ENCODE measurements at regions not wholly inside any gene's neighbourhood (a gene's known extent, or its start where the extent isn't known, plus 50 kb on each side); places are given as distances from the start of the nearest gene placed in this dataset.
"Not testable (repeated sequence)": the region's sequence is repeated elsewhere in the genome, so short reads cannot be mapped to it uniquely, and the experiment has no call there.

DNA sequence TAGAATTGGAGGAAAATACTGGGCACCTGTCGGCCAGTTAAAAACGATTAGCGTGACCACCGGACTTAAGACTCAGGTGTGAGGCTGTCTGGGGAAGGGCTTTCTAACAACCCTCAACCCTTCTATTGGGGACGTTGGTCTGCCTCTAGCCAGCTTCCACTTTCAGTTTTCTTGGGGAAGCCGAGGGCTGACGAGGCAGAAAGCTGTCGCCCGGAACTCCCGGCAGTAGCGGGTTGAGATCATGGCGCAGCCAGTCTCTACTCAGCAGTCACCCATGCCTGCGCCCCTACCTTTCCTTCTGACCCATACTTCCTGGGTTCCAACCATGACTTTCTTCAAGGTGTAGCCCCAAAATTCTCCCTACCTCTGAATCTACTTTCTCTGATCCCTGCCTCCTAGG lies 1424.1 kb downstream of the SLITRK1 start:
- no peak overlapping the region for H3K4me3 ChIP-seq
- TF ChIP-seq CTCF (IDR thresholded peaks at IDR 0.05) (no peak), EP300 (IDR thresholded peaks at IDR 0.05) (no peak)
- no peaks in the 10 kb centered on the region for H3K36me3 ChIP-seq
- no peaks in the 10 kb centered on the region for H3K9me3 ChIP-seq
- no peaks in the 10 kb centered on the region for H3K4me1 ChIP-seq
- no peaks in the 10 kb centered on the region for H3K27me3 ChIP-seq
- ATAC-seq (ENCODE audit: low FRiP score in 2 of 2), result no peak
- peak in 1 of 2 donors; percentile 25 for DNase-seq
- no peak overlapping the region for H3K27ac ChIP-seq
- 93 to 95% methylated on average over 13 of the region's 13 CpGs for WGBS, 2 donors

DNA sequence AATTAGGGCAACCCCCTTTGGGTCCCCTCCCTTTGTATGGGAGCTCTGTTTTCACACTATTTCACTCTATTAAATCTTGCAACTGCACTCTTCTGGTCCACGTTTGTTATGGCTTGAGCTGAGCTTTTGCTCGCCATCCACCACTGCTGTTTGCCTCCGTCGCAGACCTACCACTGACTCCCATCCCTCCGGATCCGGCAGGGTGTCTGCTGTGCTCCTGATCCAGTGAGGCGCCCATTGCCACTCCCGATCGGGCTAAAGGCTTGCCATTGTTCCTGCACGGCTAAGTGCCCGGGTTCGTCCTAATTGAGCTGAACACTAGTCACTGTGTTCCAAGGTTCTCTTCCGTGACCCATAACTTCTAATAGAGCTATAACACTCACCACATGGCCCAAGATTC lies 1424.7 kb downstream of the SLITRK1 start:
- H3K36me3 ChIP-seq; H3K4me3 ChIP-seq; H3K27ac ChIP-seq; H3K4me1 ChIP-seq; H3K9me3 ChIP-seq; ATAC-seq (ENCODE audit: low FRiP score in 2 of 2); H3K27me3 ChIP-seq: not testable (repeated sequence)
- DNase-seq, result peak in 1 of 2 donors; percentile 17
- 85 to 89% methylated on average over 12 to 13 of the region's 13 CpGs for WGBS, 2 donors

DNA sequence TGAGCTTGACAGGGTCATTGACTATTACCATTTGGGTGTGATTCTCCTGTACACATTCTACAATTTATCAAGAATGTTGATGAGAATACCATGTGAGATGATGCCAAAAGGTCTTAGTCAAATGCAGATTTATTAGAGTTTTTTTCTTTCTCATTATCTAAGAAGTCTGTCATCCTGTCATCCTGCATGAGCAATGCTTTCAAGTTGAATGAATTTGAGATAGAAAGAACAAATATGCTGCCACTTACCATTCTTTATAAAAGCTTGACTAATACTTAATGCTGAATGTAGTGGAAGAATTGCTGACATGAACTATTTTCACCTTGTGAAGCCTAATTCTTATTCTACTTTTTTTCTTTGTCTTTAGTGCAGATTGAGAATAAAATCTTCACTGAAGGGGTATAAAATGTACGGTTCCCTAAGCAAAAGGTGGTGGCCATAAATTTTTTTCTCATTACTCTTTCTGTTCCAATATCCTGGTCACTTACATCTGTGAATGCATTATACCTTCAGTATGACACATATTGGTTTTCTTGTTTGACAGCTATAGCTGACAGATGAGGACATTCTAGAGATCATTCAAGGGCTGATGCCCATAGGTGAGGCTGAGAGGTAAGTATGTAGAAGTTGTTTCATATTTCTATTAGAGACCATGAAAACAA lies 1434.7 kb downstream of the SLITRK1 start:
- no peak overlapping the region for H3K4me3 ChIP-seq
- ATAC-seq (ENCODE audit: low FRiP score in 2 of 2) (no peak), DNase-seq (no peak)
- H3K4me1 ChIP-seq, result no peaks in the 10 kb centered on the region
- TF ChIP-seq CTCF (IDR thresholded peaks at IDR 0.05) (no peak), EP300 (IDR thresholded peaks at IDR 0.05) (no peak), POLR2A (IDR thresholded peaks at IDR 0.05) (no peak), POLR2AphosphoS5 (IDR thresholded peaks at IDR 0.05) (no peak)
- WGBS, 2 donors, result 71% methylated on average over 1 of the region's 1 CpG
- no peak overlapping the region for H3K27ac ChIP-seq
- H3K27me3 ChIP-seq, result no peaks in the 10 kb centered on the region
- H3K9me3 ChIP-seq, result no peaks in the 10 kb centered on the region
- no peaks in the 10 kb centered on the region for H3K36me3 ChIP-seq

GRCh38 chr13:82439159-82439904 lies 1442.9 kb downstream of the SLITRK1 start:
- 0% methylated on average over 1 of the region's 1 CpG for WGBS, 2 donors

DNA sequence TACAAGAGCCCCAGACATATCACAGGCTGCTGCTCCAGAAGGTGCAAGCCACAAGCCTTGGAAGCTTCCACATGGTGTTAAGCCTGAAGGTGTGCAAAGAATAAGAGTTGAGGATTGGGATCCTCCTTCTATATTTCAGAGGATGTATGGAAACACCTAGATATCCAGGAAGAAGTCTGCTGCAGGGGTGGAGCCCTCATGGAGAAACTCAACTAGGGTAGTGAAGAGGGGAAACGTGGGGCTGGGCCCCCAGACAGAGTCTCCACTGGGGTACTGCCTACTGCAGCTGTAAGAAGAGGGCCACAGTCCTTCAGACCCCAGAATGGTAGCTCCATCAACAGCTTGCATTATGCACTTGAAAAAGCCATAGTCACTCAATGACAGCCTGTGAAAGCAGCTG lies 1444.0 kb downstream of the SLITRK1 start:
- no peaks in the 10 kb centered on the region for H3K4me1 ChIP-seq
- ATAC-seq (ENCODE audit: low FRiP score in 2 of 2), result no peak
- DNase-seq, result no peak
- H3K4me3 ChIP-seq, result no peak overlapping the region
- H3K36me3 ChIP-seq, result no peaks in the 10 kb centered on the region
- TF ChIP-seq CTCF (IDR thresholded peaks at IDR 0.05) (no peak), POLR2AphosphoS5 (IDR thresholded peaks at IDR 0.05) (no peak), POLR2A (IDR thresholded peaks at IDR 0.05) (no peak), EP300 (IDR thresholded peaks at IDR 0.05) (no peak)
- no peaks in the 10 kb centered on the region for H3K27me3 ChIP-seq
- no peak overlapping the region for H3K27ac ChIP-seq
- H3K9me3 ChIP-seq, result peaks cover 0 to 10% (median 0%) of the 10 kb centered on the region in 4 donors
- WGBS, 2 donors, result 8 to 67% methylated on average over 1 of the region's 1 CpG

More at GRCh38 chr13:82439159-82439904, 1442.9 kb downstream of the SLITRK1 start:
- Histone ChIP-seq H3K27ac (no peak overlapping the region), H3K36me3 (no peaks in the 10 kb centered on the region), H3K4me3 (no peak overlapping the region), H3K27me3 (no peaks in the 10 kb centered on the region), H3K9me3 (peaks cover 0 to 10% (median 0%) of the 10 kb centered on the region in 4 donors), H3K4me1 (no peaks in the 10 kb centered on the region)
- DNase-seq (no peak), ATAC-seq (ENCODE audit: low FRiP score in 2 of 2) (no peak)
- no peak for TF ChIP-seq EP300 (IDR thresholded peaks at IDR 0.05)
- no peak for TF ChIP-seq POLR2A (IDR thresholded peaks at IDR 0.05)
- TF ChIP-seq POLR2AphosphoS5 (IDR thresholded peaks at IDR 0.05), result no peak
- TF ChIP-seq CTCF (IDR thresholded peaks at IDR 0.05), result no peak

Measured in upper lobe of left lung (tissue), 6 donors.